ENCODE measurements at regions not wholly inside any gene's neighbourhood (a gene's known extent, or its start where the extent isn't known, plus 50 kb on each side); places are given as distances from the start of the nearest gene placed in this dataset.

GRCh38 chr4:30600246-30601017, 119.7 kb upstream of the PCDH7 start:
- H3K4me1 ChIP-seq (ENCODE audit: insufficient read depth): no peaks in the 10 kb centered on the region
- H3K27me3 ChIP-seq: no peaks in the 10 kb centered on the region
- TF ChIP-seq CTCF (IDR thresholded peaks at IDR 0.05) (no peak), POLR2A (IDR thresholded peaks at IDR 0.05) (no peak), EP300 (IDR thresholded peaks at IDR 0.05) (no peak)
- intact Hi-C loops (cut with DNase I): no loop called here
- WGBS, 3 donors: 66 to 79% (median 69%) methylated on average over 5 of the region's 5 CpGs
- no peaks in the 10 kb centered on the region for H3K36me3 ChIP-seq
- H3K9me3 ChIP-seq: no peaks in the 10 kb centered on the region
- H3K4me3 ChIP-seq: no peak overlapping the region
- no peak for DNase-seq
- no peak overlapping the region for H3K27ac ChIP-seq

GRCh38 chr4:30601070-30601865, 118.9 kb upstream of the PCDH7 start:
- Histone ChIP-seq H3K4me1 (ENCODE audit: insufficient read depth) (no peaks in the 10 kb centered on the region), H3K9me3 (no peaks in the 10 kb centered on the region), H3K27me3 (no peaks in the 10 kb centered on the region), H3K4me3 (no peak overlapping the region), H3K27ac (no peak overlapping the region), H3K36me3 (no peaks in the 10 kb centered on the region)
- no peak for DNase-seq
- WGBS, 3 donors: 54 to 79% (median 61%) methylated on average over 3 of the region's 3 CpGs
- intact Hi-C loops (cut with DNase I): no loop called here
- TF ChIP-seq CTCF (IDR thresholded peaks at IDR 0.05): no peak
- no peak for TF ChIP-seq POLR2A (IDR thresholded peaks at IDR 0.05)
- no peak for TF ChIP-seq EP300 (IDR thresholded peaks at IDR 0.05)

- H3K36me3 ChIP-seq: no peaks in the 10 kb centered on the region
- H3K4me3 ChIP-seq: no peak overlapping the region
- intact Hi-C loops (cut with DNase I): no loop called here
- H3K9me3 ChIP-seq: no peaks in the 10 kb centered on the region
- no peaks in the 10 kb centered on the region for H3K4me1 ChIP-seq (ENCODE audit: insufficient read depth)
- no peaks in the 10 kb centered on the region for H3K27me3 ChIP-seq
- no peak for DNase-seq
- H3K27ac ChIP-seq: no peak overlapping the region
- no peak for TF ChIP-seq CTCF (IDR thresholded peaks at IDR 0.05)
- TF ChIP-seq EP300 (IDR thresholded peaks at IDR 0.05): no peak
- TF ChIP-seq POLR2A (IDR thresholded peaks at IDR 0.05): no peak
Observed at GRCh38 chr4:30605616-30606190, 114.5 kb upstream of the PCDH7 start.

- Histone ChIP-seq H3K4me1 (ENCODE audit: insufficient read depth) (no peaks in the 10 kb centered on the region), H3K4me3 (no peak overlapping the region), H3K36me3 (no peaks in the 10 kb centered on the region), H3K27me3 (no peaks in the 10 kb centered on the region), H3K27ac (no peak overlapping the region), H3K9me3 (no peaks in the 10 kb centered on the region)
- intact Hi-C loops (cut with DNase I): no loop called here
- 25 to 51% (median 40%) methylated on average over 1 of the region's 1 CpG for WGBS, 3 donors
- TF ChIP-seq EP300 (IDR thresholded peaks at IDR 0.05): no peak
- no peak for TF ChIP-seq POLR2A (IDR thresholded peaks at IDR 0.05)
- TF ChIP-seq CTCF (IDR thresholded peaks at IDR 0.05): no peak
- DNase-seq: no peak
Observed at GRCh38 chr4:30610361-30610760, 109.8 kb upstream of the PCDH7 start.
